GM12878 (cell line): ENCODE measurements at regions not wholly inside any gene's neighbourhood (a gene's known extent, or its start where the extent isn't known, plus 50 kb on each side); places are given as distances from the start of the nearest gene placed in this dataset.

ENCODE experiments used
- NFIC ChIP-seq: IDR thresholded peaks from 2 replicates; pipeline ENCODE4 v1.6.1; 2012; ENCODE audit warnings: low read depth, mild to moderate bottlenecking, inconsistent platforms, low read length, moderate library complexity
- NR2C1 ChIP-seq: fragments of 450-650 bp; IDR thresholded peaks from 2 replicates; pipeline ENCODE4 v1.6.1; 2017; ENCODE audit warnings: antibody characterized with exemption, mild to moderate bottlenecking, moderate library complexity
- SRF ChIP-seq, 2 experiments: IDR thresholded peaks; 2 replicates each; pipeline ENCODE4 v1.6.1; 2011; ENCODE audit warnings: low read depth in 2 of 2, low read length in 2 of 2, mild to moderate bottlenecking in 1 of 2, moderate library complexity in 1 of 2

DNA sequence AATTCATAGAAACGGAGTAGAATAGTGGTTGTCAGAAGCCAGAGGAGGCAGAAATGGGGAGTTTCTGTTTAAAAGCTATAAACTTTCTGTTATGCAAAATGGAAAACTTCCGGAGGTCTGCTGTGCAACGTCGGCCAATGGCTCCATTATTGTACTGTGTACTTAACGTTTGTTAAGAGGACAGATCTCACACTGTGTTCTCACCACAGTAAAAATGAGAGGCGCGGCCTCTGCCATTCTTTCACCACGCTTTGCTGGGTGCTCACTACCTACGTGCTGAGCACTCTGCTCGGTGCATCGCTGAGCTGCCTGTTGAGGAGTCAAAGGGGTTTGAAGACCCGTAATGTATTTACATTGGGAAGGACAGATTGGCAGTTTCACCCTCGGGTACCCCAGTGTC lies 218.8 kb upstream of the B3GAT1 start:
- TF ChIP-seq NR2C1 (no peak), NFIC (no peak), SRF (IDR thresholded peaks at IDR 0.05; ENCODE audit: low read depth in 2 of 2, low read length in 2 of 2) (no peak)
